ENCODE measurements at regions not wholly inside any gene's neighbourhood (a gene's known extent, or its start where the extent isn't known, plus 50 kb on each side); places are given as distances from the start of the nearest gene placed in this dataset.

GRCh38 chr11:11090495-11090894, 232.6 kb upstream of the ZBED5 start:
- no peak for TF ChIP-seq CTCF (IDR thresholded peaks at IDR 0.05)
- no peak for TF ChIP-seq POLR2AphosphoS5 (IDR thresholded peaks at IDR 0.05; ENCODE audit: insufficient read depth in 1 of 2, low read depth in 1 of 2)

All from vagina (tissue), 2 donors.